Fibroblast of lung (primary cell): ENCODE measurements at regions not wholly inside any gene's neighbourhood (a gene's known extent, or its start where the extent isn't known, plus 50 kb on each side); places are given as distances from the start of the nearest gene placed in this dataset.

ENCODE experiments used
- EZH2 ChIP-seq: IDR thresholded peaks from 2 replicates; pipeline ENCODE4 v1.5.1; 2012; ENCODE audit warnings: low read length, control low read depth, mild to moderate bottlenecking; ENCODE audit errors: missing control alignments
- TF ChIP-seq, protein P1 (sequence below), 2 donors: IDR thresholded peaks in 1 of 2; conservative IDR thresholded peaks in 1 of 2; 1 replicate in 1 of 2; 2 replicates in 1 of 2; pipeline ENCODE4 v1.5.1; 2011 to 2012; ENCODE audit warnings: low read length in 2 of 2, control low read depth in 1 of 2, inconsistent platforms in 1 of 2, low read depth in 1 of 2, mild to moderate bottlenecking in 1 of 2

DNA sequence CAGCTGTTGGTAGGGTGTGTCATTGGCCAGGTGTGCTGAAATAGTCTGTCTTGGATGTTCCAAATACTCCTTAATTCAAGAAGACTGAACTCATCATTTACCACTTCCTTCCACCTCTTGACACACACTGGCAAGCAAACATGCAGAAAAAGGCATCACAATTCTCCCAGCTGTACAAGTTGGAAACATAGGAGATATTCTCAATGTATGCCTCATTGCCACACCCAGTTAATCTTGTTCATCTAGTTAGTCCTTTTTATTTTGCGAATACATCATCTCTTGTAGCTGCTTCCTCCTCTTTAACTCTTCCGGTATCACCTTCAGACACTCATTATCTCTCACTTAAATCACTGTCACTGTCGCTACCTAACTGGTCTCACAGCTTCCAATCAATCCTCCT lies 75.1 kb upstream of the GOT2 start:
- TF ChIP-seq, protein P1, sequence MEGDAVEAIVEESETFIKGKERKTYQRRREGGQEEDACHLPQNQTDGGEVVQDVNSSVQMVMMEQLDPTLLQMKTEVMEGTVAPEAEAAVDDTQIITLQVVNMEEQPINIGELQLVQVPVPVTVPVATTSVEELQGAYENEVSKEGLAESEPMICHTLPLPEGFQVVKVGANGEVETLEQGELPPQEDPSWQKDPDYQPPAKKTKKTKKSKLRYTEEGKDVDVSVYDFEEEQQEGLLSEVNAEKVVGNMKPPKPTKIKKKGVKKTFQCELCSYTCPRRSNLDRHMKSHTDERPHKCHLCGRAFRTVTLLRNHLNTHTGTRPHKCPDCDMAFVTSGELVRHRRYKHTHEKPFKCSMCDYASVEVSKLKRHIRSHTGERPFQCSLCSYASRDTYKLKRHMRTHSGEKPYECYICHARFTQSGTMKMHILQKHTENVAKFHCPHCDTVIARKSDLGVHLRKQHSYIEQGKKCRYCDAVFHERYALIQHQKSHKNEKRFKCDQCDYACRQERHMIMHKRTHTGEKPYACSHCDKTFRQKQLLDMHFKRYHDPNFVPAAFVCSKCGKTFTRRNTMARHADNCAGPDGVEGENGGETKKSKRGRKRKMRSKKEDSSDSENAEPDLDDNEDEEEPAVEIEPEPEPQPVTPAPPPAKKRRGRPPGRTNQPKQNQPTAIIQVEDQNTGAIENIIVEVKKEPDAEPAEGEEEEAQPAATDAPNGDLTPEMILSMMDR (conservative IDR thresholded peaks at IDR 0.05 in 1 of 2, IDR thresholded peaks at IDR 0.05 in 1 of 2; ENCODE audit: low read depth in 1 of 2, low read length in 2 of 2), result no peak
- no peak for TF ChIP-seq EZH2
